ENCODE measurements at regions not wholly inside any gene's neighbourhood (a gene's known extent, or its start where the extent isn't known, plus 50 kb on each side); places are given as distances from the start of the nearest gene placed in this dataset.

GRCh38 chr2:2749206-2749598 is 418.1 kb upstream of the MYT1L start:
- no peak for TF ChIP-seq PBX3 (IDR thresholded peaks at IDR 0.05)
- TF ChIP-seq ZBTB33 (IDR thresholded peaks at IDR 0.05; ENCODE audit: borderline replicate concordance, low read depth): no peak
- TF ChIP-seq NRF1 (IDR thresholded peaks at IDR 0.05; ENCODE audit: low read depth, low read length): no peak
- no peak for TF ChIP-seq GABPA (IDR thresholded peaks at IDR 0.05; ENCODE audit: low read depth)
- no peak for TF ChIP-seq CHD2 (IDR thresholded peaks at IDR 0.05; ENCODE audit: low read length, partially characterized antibody)
- no peak for TF ChIP-seq FOXM1 (IDR thresholded peaks at IDR 0.05; ENCODE audit: low read depth)
- TF ChIP-seq POLR2AphosphoS5 (IDR thresholded peaks at IDR 0.05; ENCODE audit: low read depth, low read length): no peak
- no peak for TF ChIP-seq GATA2 (CRISPR knock-in tag; IDR thresholded peaks at IDR 0.05)
- no peak for TF ChIP-seq EZH2phosphoT487 (IDR thresholded peaks at IDR 0.05; ENCODE audit: borderline replicate concordance, low read depth)
- TF ChIP-seq TEAD4 (IDR thresholded peaks at IDR 0.05; ENCODE audit: borderline replicate concordance, insufficient read depth): no peak
- no peak for TF ChIP-seq REST (IDR thresholded peaks at IDR 0.05; ENCODE audit: low read depth, low read length)
- no peak for TF ChIP-seq EP300 (IDR thresholded peaks at IDR 0.05; ENCODE audit: borderline replicate concordance in 1 of 2, low read depth in 1 of 2, low read length in 1 of 2)
- H4K20me1 ChIP-seq (ENCODE audit: insufficient read depth): no peaks in the 10 kb centered on the region
- no peak for DNase-seq

More at GRCh38 chr2:2749206-2749598, 418.1 kb upstream of the MYT1L start:
- no peaks in the 10 kb centered on the region for H3K9me2 ChIP-seq
- H3K36me3 ChIP-seq (replicated peaks in 1 of 2; ENCODE audit: control insufficient read depth in 1 of 2, insufficient read depth in 2 of 2, low read length in 1 of 2): no peaks in the 10 kb centered on the region
- CTCF ChIA-PET: interaction anchor here (0.7 to 1.6 kb wide), 2 partner anchors 11 to 980 kb away, joined by 3 read pairs; no protein-coding TSS in a partner anchor
- POLR2A ChIA-PET: no interaction called here
- 59% methylated on average over 9 of the region's 9 CpGs for WGBS (ENCODE audit: low lambda C conversion rate)
- no peak overlapping the region for H2AFZ ChIP-seq (ENCODE audit: low read depth)
- no peak overlapping the region for H3K27ac ChIP-seq (ENCODE audit: low read depth in 2 of 2, low read length in 1 of 2)
- peaks cover 0 to 6% of the 10 kb centered on the region in 2 experiments; a peak in 1 of 4 replicates for H3K4me1 ChIP-seq (ENCODE audit: control insufficient read depth in 1 of 2, insufficient read depth in 2 of 2, low read depth in 1 of 2, low read length in 1 of 2)
- H3F3A ChIP-seq (replicated peaks; ENCODE audit: insufficient read depth): no peaks in the 10 kb centered on the region
- no peaks in the 10 kb centered on the region for H3K79me2 ChIP-seq (ENCODE audit: insufficient read depth)
- no peaks in the 10 kb centered on the region for H3K9me3 ChIP-seq
- H3K4me3 ChIP-seq (ENCODE audit: low read depth in 2 of 2, low read length in 1 of 2): no peak overlapping the region
- no peak overlapping the region for H3K4me2 ChIP-seq
- no peak overlapping the region for H3K9ac ChIP-seq
- H3K27me3 ChIP-seq (ENCODE audit: insufficient read depth): no peaks in the 10 kb centered on the region
